HCT116 (cell line): ENCODE measurements at regions not wholly inside any gene's neighbourhood (a gene's known extent, or its start where the extent isn't known, plus 50 kb on each side); places are given as distances from the start of the nearest gene placed in this dataset.

Source experiments
- ATAC-seq: fragments of 200-7000 bp; cut with Tn5 transposase; 2 replicates; pipeline ENCODE4 v1.9.1; 2020; ENCODE audit warnings: mild to moderate bottlenecking, moderate library complexity
- BruUV-seq: library from RNA; stranded (reverse); fragments of 400-500 nt; replicated peaks from 2 replicates; lab custom pipeline; 2021; lab: Mats Ljungman, UMichigan
- CTCF ChIA-PET: fragments of 300-600 bp; sonication (Branson Sonifier 250); formaldehyde crosslinking; loops from one replicate; lab custom pipeline; 2021; ENCODE audit warnings: antibody characterized with exemption; lab: Charles Lee
- POLR2A ChIA-PET: fragments of 300-600, 350-600 bp; sonication (Branson Sonifier 250); formaldehyde crosslinking; loops from one replicate; lab custom pipeline; 2021; ENCODE audit warnings: antibody characterized with exemption; lab: Charles Lee
- RAD21 ChIA-PET, 2 experiments: fragments of 300-600 bp; sonication (Branson Sonifier 250); formaldehyde crosslinking; loops; one replicate each; lab custom pipeline; 2023; ENCODE audit warnings: low total read pairs in 2 of 2; ENCODE audit not compliant: uncharacterized antibody in 2 of 2, unreplicated experiment in 2 of 2, low non-redundant PET in 1 of 2; lab: Charles Lee
- DNase-seq: peaks from one replicate; pipeline ENCODE4 v3.0.0-alpha.2; 2010; ENCODE audit warnings: low read depth, low spot score
- H2AFZ ChIP-seq: fragments of 200-600 bp; shearing (Covaris generic), sonication (generic); 2 replicates; pipeline ENCODE4 v1.6.1; 2017; ENCODE audit warnings: low read depth, mixed run types, mixed read lengths, antibody characterized with exemption, low read length; ENCODE audit not compliant: poor library complexity, severe bottlenecking
- H3K27ac ChIP-seq: 2 replicates; pipeline ENCODE4 v1.5.1; 2012; ENCODE audit warnings: low read depth, low read length
- H3K27me3 ChIP-seq: fragments of 200-600 bp; sonication (generic); 2 replicates; pipeline ENCODE4 v1.6.1; 2016; ENCODE audit warnings: mixed run types, low read length, mixed read lengths; ENCODE audit not compliant: insufficient read depth
- H3K36me3 ChIP-seq, 2 experiments: fragments of 200-500 bp in 1 of 2; fragments of 200-600 bp in 1 of 2; sonication (Bioruptor generic) in 1 of 2; sonication (generic) in 1 of 2; 2 replicates each; pipeline versions ENCODE4 v1.5.1 to v1.6.1; 2014 to 2016; ENCODE audit warnings: low read length in 2 of 2, inconsistent platforms in 1 of 2, mixed read lengths in 1 of 2, mixed run types in 1 of 2; ENCODE audit not compliant: insufficient read depth in 2 of 2, control insufficient read depth in 1 of 2
- H3K4me1 ChIP-seq, 2 experiments: fragments of 200-600 bp in 1 of 2; sonication (generic) in 1 of 2; 2 replicates each; pipeline versions ENCODE4 v1.5.1 to v1.6.1; 2012 to 2017; ENCODE audit warnings: low read length in 2 of 2, inconsistent platforms in 1 of 2, mild to moderate bottlenecking in 1 of 2, mixed read lengths in 1 of 2, mixed run types in 1 of 2, moderate library complexity in 1 of 2; ENCODE audit not compliant: insufficient read depth in 2 of 2, control insufficient read depth in 1 of 2
- H3K4me2 ChIP-seq: fragments of 200-600 bp; sonication (generic); 2 replicates; pipeline ENCODE4 v1.6.1; 2017; ENCODE audit warnings: mixed run types, low read length, mixed read lengths
- H3K4me3 ChIP-seq, 2 experiments: fragments of 200-600 bp in 1 of 2; sonication (generic) in 1 of 2; replicated peaks in 1 of 2; 2 replicates each; pipeline ENCODE4 v1.5.1; 2011 to 2016; ENCODE audit warnings: low read length in 2 of 2, control low read depth in 1 of 2, low read depth in 1 of 2, mild to moderate bottlenecking in 1 of 2, mixed read lengths in 1 of 2, mixed run types in 1 of 2
- H3K79me2 ChIP-seq: fragments of 200-600 bp; sonication (generic); 2 replicates; pipeline ENCODE4 v1.6.1; 2017; ENCODE audit warnings: mild to moderate bottlenecking, mixed run types, low read length, moderate library complexity, mixed read lengths; ENCODE audit not compliant: insufficient read depth
- H3K9ac ChIP-seq: fragments of 200-600 bp; sonication (generic); 2 replicates; pipeline ENCODE4 v1.6.1; 2016; ENCODE audit warnings: low read length, mixed read lengths
- H3K9me2 ChIP-seq: fragments of 200-600 bp; sonication (generic), shearing (Covaris generic); 2 replicates; pipeline ENCODE4 v1.6.1; 2017; ENCODE audit warnings: mixed run types, mild to moderate bottlenecking, moderate library complexity; ENCODE audit not compliant: insufficient read depth
- H3K9me3 ChIP-seq, 2 experiments: fragments of 200-500 bp in 1 of 2; fragments of 200-600 bp in 1 of 2; sonication (Bioruptor generic) in 1 of 2; sonication (generic) in 1 of 2; 2 replicates each; pipeline ENCODE4 v1.6.1; 2014 to 2017; ENCODE audit warnings: low read length in 2 of 2, mixed read lengths in 2 of 2, inconsistent platforms in 1 of 2, low read depth in 1 of 2, mild to moderate bottlenecking in 1 of 2, mixed run types in 1 of 2, moderate library complexity in 1 of 2; ENCODE audit not compliant: control insufficient read depth in 1 of 2, insufficient read depth in 1 of 2
- H4K20me1 ChIP-seq: fragments of 200-600 bp; sonication (generic), shearing (Covaris generic); 2 replicates; pipeline ENCODE4 v1.6.1; 2017; ENCODE audit warnings: mixed run types, mild to moderate bottlenecking, moderate library complexity; ENCODE audit not compliant: insufficient read depth
- ATF3 ChIP-seq: IDR thresholded peaks from 2 replicates; pipeline ENCODE4 v1.6.1; 2012
- CEBPB ChIP-seq: IDR thresholded peaks from 2 replicates; pipeline ENCODE4 v1.6.1; 2012; ENCODE audit warnings: low read depth
- EZH2phosphoT487 ChIP-seq: fragments of 200-600 bp; IDR thresholded peaks from 2 replicates; pipeline ENCODE4 v1.6.1; 2018; ENCODE audit warnings: antibody characterized with exemption, borderline replicate concordance
- FOSL1 ChIP-seq: IDR thresholded peaks from 2 replicates; pipeline ENCODE4 v1.6.1; 2012; ENCODE audit warnings: low read depth
- POLR2AphosphoS5 ChIP-seq: IDR thresholded peaks from 2 replicates; pipeline ENCODE4 v1.6.1; 2011; ENCODE audit warnings: mild to moderate bottlenecking, low read depth, low read length, moderate library complexity
- REST ChIP-seq: IDR thresholded peaks from 2 replicates; pipeline ENCODE4 v1.6.1; 2012; ENCODE audit warnings: low read depth
- SP1 ChIP-seq: IDR thresholded peaks from 2 replicates; pipeline ENCODE4 v1.6.1; 2012; ENCODE audit warnings: low read depth
- TCF7L2 ChIP-seq: IDR thresholded peaks from 2 replicates; pipeline ENCODE4 v1.7.0; 2011; ENCODE audit warnings: borderline replicate concordance, inconsistent platforms; ENCODE audit not compliant: insufficient read depth, insufficient read length; ENCODE audit errors: extremely low read depth
- YY1 ChIP-seq: IDR thresholded peaks from 2 replicates; pipeline ENCODE4 v1.6.1; 2011; ENCODE audit warnings: low read length, low read depth, moderate library complexity, mild to moderate bottlenecking; ENCODE audit not compliant: insufficient replicate concordance; ENCODE audit errors: extremely low read depth
- ZFX ChIP-seq: fragments of 450-650 bp; IDR thresholded peaks from 2 replicates; pipeline ENCODE4 v1.6.1; 2017
- intact Hi-C: fragments of 100-400 bp; cut with micrococcal nuclease; formaldehyde crosslinking; loops from 2 replicates; pipeline ENCODE4 v1.10.0; 2022
- TF ChIP-seq, protein P1 (sequence below): IDR thresholded peaks from 2 replicates; pipeline ENCODE4 v1.6.1; 2012
- TF ChIP-seq, protein P2 (sequence below), 3 experiments: fragments of 200-600 bp in 1 of 3; sonication (generic) in 1 of 3; IDR thresholded peaks in 2 of 3; conservative IDR thresholded peaks in 1 of 3; 2 replicates each; pipeline ENCODE4 v1.5.1; 2012 to 2017; ENCODE audit warnings: low read depth in 2 of 3, low read length in 2 of 3, antibody characterized with exemption in 1 of 3, borderline replicate concordance in 1 of 3, control low read depth in 1 of 3, mild to moderate bottlenecking in 1 of 3, mixed read lengths in 1 of 3, mixed run types in 1 of 3, moderate library complexity in 1 of 3; ENCODE audit not compliant: insufficient read depth in 1 of 3

DNA sequence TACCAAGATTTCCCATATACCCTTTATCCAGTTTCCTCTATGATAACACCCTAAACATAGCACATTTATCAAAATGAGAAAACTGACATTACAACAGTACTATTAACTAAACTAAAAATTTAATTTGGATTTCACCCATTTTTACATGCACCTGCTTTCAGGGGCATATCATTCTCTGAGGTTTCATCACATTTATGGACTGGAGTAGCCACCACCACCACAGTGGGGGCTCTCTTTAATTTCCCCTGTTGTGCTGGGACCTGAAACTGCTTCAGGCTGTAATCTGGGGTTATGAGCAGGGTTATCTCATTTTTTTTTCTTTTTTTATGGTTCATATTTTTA, 637.9 kb upstream of the DPP6 start:
- ATAC-seq = no peak
- no peaks in the 10 kb centered on the region for H4K20me1 ChIP-seq
- intact Hi-C loops = no loop called here
- peaks cover 0 to 2% of the 10 kb centered on the region in 2 experiments; a peak in 2 of 4 replicates for H3K9me3 ChIP-seq
- no peaks in the 10 kb centered on the region for H3K27me3 ChIP-seq
- H3K79me2 ChIP-seq = no peaks in the 10 kb centered on the region
- no peaks in the 10 kb centered on the region for H3K4me1 ChIP-seq
- CTCF ChIA-PET = no interaction called here
- no peaks in the 10 kb centered on the region for H3K9me2 ChIP-seq
- no peak overlapping the region for H3K27ac ChIP-seq
- no peaks in the 10 kb centered on the region for H3K36me3 ChIP-seq
- BruUV-seq = no TSS peak
- RAD21 ChIA-PET = no interaction called here
- no peak overlapping the region for H2AFZ ChIP-seq
- H3K4me3 ChIP-seq = no peak overlapping the region
- no peak for DNase-seq
- no peak overlapping the region for H3K4me2 ChIP-seq
- no peak for TF ChIP-seq ATF3
- TF ChIP-seq SP1 = no peak
- no peak for TF ChIP-seq POLR2AphosphoS5
- TF ChIP-seq, protein P1, sequence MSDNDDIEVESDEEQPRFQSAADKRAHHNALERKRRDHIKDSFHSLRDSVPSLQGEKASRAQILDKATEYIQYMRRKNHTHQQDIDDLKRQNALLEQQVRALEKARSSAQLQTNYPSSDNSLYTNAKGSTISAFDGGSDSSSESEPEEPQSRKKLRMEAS = no peak
- TF ChIP-seq FOSL1 = no peak
- TF ChIP-seq, protein P2, sequence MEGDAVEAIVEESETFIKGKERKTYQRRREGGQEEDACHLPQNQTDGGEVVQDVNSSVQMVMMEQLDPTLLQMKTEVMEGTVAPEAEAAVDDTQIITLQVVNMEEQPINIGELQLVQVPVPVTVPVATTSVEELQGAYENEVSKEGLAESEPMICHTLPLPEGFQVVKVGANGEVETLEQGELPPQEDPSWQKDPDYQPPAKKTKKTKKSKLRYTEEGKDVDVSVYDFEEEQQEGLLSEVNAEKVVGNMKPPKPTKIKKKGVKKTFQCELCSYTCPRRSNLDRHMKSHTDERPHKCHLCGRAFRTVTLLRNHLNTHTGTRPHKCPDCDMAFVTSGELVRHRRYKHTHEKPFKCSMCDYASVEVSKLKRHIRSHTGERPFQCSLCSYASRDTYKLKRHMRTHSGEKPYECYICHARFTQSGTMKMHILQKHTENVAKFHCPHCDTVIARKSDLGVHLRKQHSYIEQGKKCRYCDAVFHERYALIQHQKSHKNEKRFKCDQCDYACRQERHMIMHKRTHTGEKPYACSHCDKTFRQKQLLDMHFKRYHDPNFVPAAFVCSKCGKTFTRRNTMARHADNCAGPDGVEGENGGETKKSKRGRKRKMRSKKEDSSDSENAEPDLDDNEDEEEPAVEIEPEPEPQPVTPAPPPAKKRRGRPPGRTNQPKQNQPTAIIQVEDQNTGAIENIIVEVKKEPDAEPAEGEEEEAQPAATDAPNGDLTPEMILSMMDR (IDR thresholded peaks at IDR 0.05 in 2 of 3, conservative IDR thresholded peaks at IDR 0.05 in 1 of 3; ENCODE audit: borderline replicate concordance in 1 of 3, insufficient read depth in 1 of 3, low read depth in 2 of 3, low read length in 2 of 3) = no peak
- no peak for TF ChIP-seq TCF7L2
- TF ChIP-seq CEBPB = no peak
- no peak for TF ChIP-seq REST
- no peak for TF ChIP-seq YY1
- no peak for TF ChIP-seq EZH2phosphoT487
- TF ChIP-seq ZFX = no peak
- H3K9ac ChIP-seq = no peak overlapping the region
- POLR2A ChIA-PET = no interaction called here
